ENCODE measurements at regions not wholly inside any gene's neighbourhood (a gene's known extent, or its start where the extent isn't known, plus 50 kb on each side); places are given as distances from the start of the nearest gene placed in this dataset.

DNA sequence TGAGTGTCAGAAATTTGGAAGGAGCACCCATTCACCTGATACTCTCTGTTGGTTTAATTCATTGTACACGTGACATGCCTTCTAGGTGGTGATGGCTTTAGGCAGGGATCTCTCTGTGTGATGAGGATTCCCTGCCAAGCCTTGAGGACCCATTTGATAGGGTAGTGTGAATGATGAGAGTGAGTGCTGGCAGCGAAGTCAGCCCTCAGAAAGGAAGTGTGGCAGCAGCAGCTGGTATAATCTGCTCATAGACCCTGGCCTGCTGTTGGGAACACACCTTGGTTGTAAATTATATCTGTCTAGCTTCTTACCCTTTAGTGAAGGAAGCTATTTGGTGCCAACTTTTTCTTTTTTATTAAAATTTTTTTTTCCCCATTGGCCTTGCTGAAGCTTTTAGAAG is 164.5 kb downstream of the HAUS1 start:
- no peaks in the 10 kb centered on the region for H3K4me1 ChIP-seq (ENCODE audit: control insufficient read depth, insufficient read depth, low read length)
- no peaks in the 10 kb centered on the region for H3K9me3 ChIP-seq (ENCODE audit: control insufficient read depth, low read length)
- intact Hi-C loops (cut with DNase I): loop anchor here in 2 of 4 donors (10.0 kb wide), 2 partner anchors 54 to 94 kb away; a partner anchor contains a TSS
- ATAC-seq (peak; percentile 89 to 92), DNase-seq (peak in 2 of 3 donors; percentile 24 to 57)
- no peak overlapping the region for H3K4me3 ChIP-seq (ENCODE audit: low read length)
- no peak overlapping the region for H3K27ac ChIP-seq (ENCODE audit: low read length)
- H3K27me3 ChIP-seq (ENCODE audit: control insufficient read depth, insufficient read depth): no peaks in the 10 kb centered on the region
- WGBS: 74% methylated on average over 2 of the region's 2 CpGs

GRCh38 chr18:46269275-46269674 is 165.1 kb downstream of the HAUS1 start:
- ATAC-seq (no peak), DNase-seq (no peak)
- no peak overlapping the region for H3K27ac ChIP-seq (ENCODE audit: low read length)
- H3K27me3 ChIP-seq (ENCODE audit: control insufficient read depth, insufficient read depth): no peaks in the 10 kb centered on the region
- intact Hi-C loops (cut with DNase I): loop anchor here in 2 of 4 donors (10.0 kb wide), 2 partner anchors 54 to 94 kb away; a partner anchor contains a TSS
- H3K4me3 ChIP-seq (ENCODE audit: low read length): no peak overlapping the region
- no peaks in the 10 kb centered on the region for H3K4me1 ChIP-seq (ENCODE audit: control insufficient read depth, insufficient read depth, low read length)
- WGBS: 100% methylated on average over 1 of the region's 1 CpG
- H3K9me3 ChIP-seq (ENCODE audit: control insufficient read depth, low read length): no peaks in the 10 kb centered on the region

- H3K27me3 ChIP-seq (ENCODE audit: control insufficient read depth, insufficient read depth): no peaks in the 10 kb centered on the region
- H3K9me3 ChIP-seq (ENCODE audit: control insufficient read depth, low read length): no peaks in the 10 kb centered on the region
- H3K27ac ChIP-seq (ENCODE audit: low read length): no peak overlapping the region
- no peak for ATAC-seq
- no peaks in the 10 kb centered on the region for H3K4me1 ChIP-seq (ENCODE audit: control insufficient read depth, insufficient read depth, low read length)
- no peak for DNase-seq
- intact Hi-C loops (cut with DNase I): loop anchor here in 1 of 4 donors (10.0 kb wide), 1 partner anchor 97 kb away; a partner anchor contains a TSS
- 80% methylated on average over 2 of the region's 2 CpGs for WGBS
- H3K4me3 ChIP-seq (ENCODE audit: low read length): no peak overlapping the region
Measured at GRCh38 chr18:46271488-46271887, 167.3 kb downstream of the HAUS1 start.

DNA sequence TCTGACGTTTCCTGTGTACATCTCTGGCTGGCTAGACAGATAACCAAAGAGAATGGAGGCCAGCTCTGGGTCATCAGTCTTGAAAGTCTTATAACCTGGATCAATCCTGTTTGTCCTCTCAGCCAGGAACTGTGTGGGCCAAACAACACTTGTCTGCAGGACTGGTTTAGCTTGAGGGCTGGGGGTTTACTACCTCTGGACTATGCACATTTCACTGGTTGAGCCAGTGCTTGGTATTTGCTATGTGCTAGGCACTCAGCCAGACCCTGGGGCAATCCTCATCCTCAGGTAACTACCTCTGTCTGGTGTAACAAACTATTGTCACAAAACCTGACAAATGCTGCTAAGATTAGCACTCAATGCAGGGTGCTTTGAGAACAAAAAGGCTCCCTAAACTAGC is 169.7 kb downstream of the HAUS1 start:
- no peak for ATAC-seq
- no peaks in the 10 kb centered on the region for H3K27me3 ChIP-seq (ENCODE audit: control insufficient read depth, insufficient read depth)
- intact Hi-C loops (cut with DNase I): loop anchor here in 1 of 4 donors (10.0 kb wide), 1 partner anchor 99 kb away; a partner anchor contains a TSS
- no peak overlapping the region for H3K27ac ChIP-seq (ENCODE audit: low read length)
- peaks cover 6% of the 10 kb centered on the region for H3K4me1 ChIP-seq (ENCODE audit: control insufficient read depth, insufficient read depth, low read length)
- 69% methylated on average over 1 of the region's 1 CpG for WGBS
- H3K4me3 ChIP-seq (ENCODE audit: low read length): no peak overlapping the region
- DNase-seq: no peak
- H3K9me3 ChIP-seq (ENCODE audit: control insufficient read depth, low read length): no peaks in the 10 kb centered on the region

DNA sequence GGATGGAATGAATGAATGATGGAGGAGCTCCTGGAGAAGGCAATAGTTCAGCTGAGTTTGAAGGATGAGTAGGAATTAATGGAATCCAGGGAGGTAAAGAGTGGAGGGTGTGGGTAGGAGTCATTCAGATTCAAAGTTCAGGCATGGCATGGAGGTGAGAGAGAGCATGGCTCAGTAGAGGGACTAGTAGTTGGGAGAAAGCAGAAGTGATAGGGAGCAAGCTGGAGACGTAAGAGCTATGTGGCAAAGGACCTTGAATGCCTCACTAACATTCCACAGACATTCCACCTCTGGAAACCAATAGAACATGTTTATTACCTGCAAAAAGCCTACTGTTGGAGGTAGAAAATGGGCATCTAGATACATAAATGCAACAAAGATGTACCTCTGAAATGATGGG is 170.1 kb downstream of the HAUS1 start:
- H3K4me3 ChIP-seq (ENCODE audit: low read length): no peak overlapping the region
- H3K9me3 ChIP-seq (ENCODE audit: control insufficient read depth, low read length): no peaks in the 10 kb centered on the region
- H3K4me1 ChIP-seq (ENCODE audit: control insufficient read depth, insufficient read depth, low read length): peaks cover 8% of the 10 kb centered on the region
- no peak overlapping the region for H3K27ac ChIP-seq (ENCODE audit: low read length)
- no peak for DNase-seq
- ATAC-seq: no peak
- intact Hi-C loops (cut with DNase I): loop anchor here in 1 of 4 donors (10.0 kb wide), 1 partner anchor 99 kb away; a partner anchor contains a TSS
- no peaks in the 10 kb centered on the region for H3K27me3 ChIP-seq (ENCODE audit: control insufficient read depth, insufficient read depth)
- WGBS: 72% methylated on average over 1 of the region's 1 CpG

- ATAC-seq: no peak
- Histone ChIP-seq H3K9me3 (ENCODE audit: control insufficient read depth, low read length) (no peaks in the 10 kb centered on the region), H3K27me3 (ENCODE audit: control insufficient read depth, insufficient read depth) (no peaks in the 10 kb centered on the region), H3K4me3 (ENCODE audit: low read length) (no peak overlapping the region), H3K27ac (ENCODE audit: low read length) (no peak overlapping the region), H3K4me1 (ENCODE audit: control insufficient read depth, insufficient read depth, low read length) (peaks cover 8% of the 10 kb centered on the region)
- intact Hi-C loops (cut with DNase I): loop anchor here in 1 of 4 donors (10.0 kb wide), 1 partner anchor 101 kb away; a partner anchor contains a TSS
- 57% methylated on average over 4 of the region's 4 CpGs for WGBS
- no peak for DNase-seq
Measured at GRCh38 chr18:46275370-46275769, 171.2 kb downstream of the HAUS1 start.

- no peak overlapping the region for H3K27ac ChIP-seq (ENCODE audit: low read length)
- ATAC-seq: no peak
- H3K4me3 ChIP-seq (ENCODE audit: low read length): no peak overlapping the region
- no peaks in the 10 kb centered on the region for H3K27me3 ChIP-seq (ENCODE audit: control insufficient read depth, insufficient read depth)
- intact Hi-C loops (cut with DNase I): loop anchor here in 1 of 4 donors (10.0 kb wide), 1 partner anchor 102 kb away; a partner anchor contains a TSS
- no peak for DNase-seq
- peaks cover 8% of the 10 kb centered on the region for H3K4me1 ChIP-seq (ENCODE audit: control insufficient read depth, insufficient read depth, low read length)
- WGBS: 78% methylated on average over 3 of the region's 3 CpGs
- no peaks in the 10 kb centered on the region for H3K9me3 ChIP-seq (ENCODE audit: control insufficient read depth, low read length)
Measured at GRCh38 chr18:46276748-46277147, 172.6 kb downstream of the HAUS1 start.

- no peaks in the 10 kb centered on the region for H3K9me3 ChIP-seq (ENCODE audit: control insufficient read depth, low read length)
- ATAC-seq: peak in 1 of 2 donors; percentile 34
- intact Hi-C loops (cut with DNase I): loop anchor here in 1 of 4 donors (10.0 kb wide), 1 partner anchor 104 kb away; a partner anchor contains a TSS
- no peak overlapping the region for H3K27ac ChIP-seq (ENCODE audit: low read length)
- no peaks in the 10 kb centered on the region for H3K27me3 ChIP-seq (ENCODE audit: control insufficient read depth, insufficient read depth)
- no peak for DNase-seq
- peaks cover 8% of the 10 kb centered on the region for H3K4me1 ChIP-seq (ENCODE audit: control insufficient read depth, insufficient read depth, low read length)
- no peak overlapping the region for H3K4me3 ChIP-seq (ENCODE audit: low read length)
- 23% methylated on average over 10 of the region's 10 CpGs for WGBS
Measured at GRCh38 chr18:46278481-46279465, 174.6 kb downstream of the HAUS1 start.

GRCh38 chr18:46279673-46280072 is 175.5 kb downstream of the HAUS1 start:
- H3K27ac ChIP-seq (ENCODE audit: low read length): no peak overlapping the region
- no peak overlapping the region for H3K4me3 ChIP-seq (ENCODE audit: low read length)
- no peaks in the 10 kb centered on the region for H3K9me3 ChIP-seq (ENCODE audit: control insufficient read depth, low read length)
- intact Hi-C loops (cut with DNase I): loop anchor here (5.0 to 10.0 kb wide), 7 partner anchors 105 to 385 kb away; partner anchors contain the start of gene LOXHD1 (in 2 of the 4)
- DNase-seq (no peak), ATAC-seq (no peak)
- H3K27me3 ChIP-seq (ENCODE audit: control insufficient read depth, insufficient read depth): no peaks in the 10 kb centered on the region
- H3K4me1 ChIP-seq (ENCODE audit: control insufficient read depth, insufficient read depth, low read length): peaks cover 8% of the 10 kb centered on the region
- WGBS: 95% methylated on average over 6 of the region's 6 CpGs

DNA sequence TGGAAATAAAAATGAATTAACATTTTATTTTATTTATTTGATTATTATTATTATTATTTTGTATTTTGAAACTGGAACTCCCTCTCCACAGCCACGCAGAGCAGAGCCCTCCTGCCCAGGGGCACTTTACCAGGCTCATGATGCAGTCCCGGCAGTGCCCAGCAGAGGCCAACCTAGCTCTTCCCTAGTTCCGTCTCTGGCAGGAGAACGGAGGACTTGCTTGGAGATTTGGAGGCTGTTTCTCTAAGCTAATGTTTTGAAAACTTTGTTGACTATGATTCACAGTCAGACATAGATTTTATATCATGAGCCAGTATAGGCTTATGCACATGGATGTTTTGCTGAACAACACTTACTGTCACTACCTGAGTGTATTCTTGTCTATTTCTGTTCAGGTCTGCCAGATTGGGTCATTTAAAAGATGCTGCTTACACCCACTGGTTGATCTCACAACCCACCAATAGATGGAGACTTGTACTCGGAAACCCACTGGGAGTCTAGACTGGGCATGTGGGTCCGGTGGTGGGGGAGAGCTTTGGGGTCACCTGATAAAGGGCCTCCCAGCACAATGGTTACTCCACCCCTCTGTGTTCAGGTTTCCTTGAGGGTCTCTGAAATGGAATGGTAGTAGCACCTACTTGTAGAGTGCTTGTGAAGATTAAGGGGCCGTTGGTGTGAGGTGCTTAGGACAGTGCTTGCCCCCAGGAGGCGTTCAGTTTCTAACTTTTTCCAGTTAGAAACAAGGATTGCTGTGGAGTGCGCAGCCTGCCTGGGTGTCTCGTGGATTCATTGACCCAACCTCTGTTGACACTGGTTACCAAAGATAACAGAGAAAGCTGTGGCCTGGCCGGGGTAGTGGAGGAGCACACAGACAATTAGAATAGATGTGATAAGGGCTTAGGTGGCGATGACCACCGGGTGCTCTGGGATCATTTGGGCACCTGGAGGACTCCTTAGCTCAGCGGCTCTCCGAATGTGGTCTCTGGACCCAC is 177.3 kb downstream of the HAUS1 start:
- Histone ChIP-seq H3K27ac (ENCODE audit: low read length) (no peak overlapping the region), H3K9me3 (ENCODE audit: control insufficient read depth, low read length) (no peaks in the 10 kb centered on the region), H3K27me3 (ENCODE audit: control insufficient read depth, insufficient read depth) (no peaks in the 10 kb centered on the region), H3K4me1 (ENCODE audit: control insufficient read depth, insufficient read depth, low read length) (peaks cover 8% of the 10 kb centered on the region), H3K4me3 (ENCODE audit: low read length) (no peak overlapping the region)
- ATAC-seq: peak; percentile 82 to 87
- peak; percentile 66 to 87 (median 85) for DNase-seq
- intact Hi-C loops (cut with DNase I): loop anchor here (5.0 to 10.0 kb wide), 6 partner anchors 201 to 383 kb away; partner anchors contain the start of gene LOXHD1 (in 2 of the 4)
- WGBS: 51% methylated on average over 15 of the region's 15 CpGs

All from right cardiac atrium (tissue), 5 donors.